ENCODE measurements at regions not wholly inside any gene's neighbourhood (a gene's known extent, or its start where the extent isn't known, plus 50 kb on each side); places are given as distances from the start of the nearest gene placed in this dataset.

- H3K4me1 ChIP-seq (ENCODE audit: insufficient read depth, poor library complexity, severe bottlenecking) = no peaks in the 10 kb centered on the region
- no peak overlapping the region for H3K4me3 ChIP-seq (ENCODE audit: severe bottlenecking)
- DNase-seq (ENCODE audit: low spot score) = no peak
- TF ChIP-seq CTCF (IDR thresholded peaks at IDR 0.05; ENCODE audit: poor library complexity, severe bottlenecking) = no peak
- ATAC-seq (ENCODE audit: low read depth) = no peak
- no peaks in the 10 kb centered on the region for H3K27me3 ChIP-seq (ENCODE audit: insufficient read depth, poor library complexity, severe bottlenecking)
- no peaks in the 10 kb centered on the region for H3K9me3 ChIP-seq (ENCODE audit: severe bottlenecking)
- H3K27ac ChIP-seq (ENCODE audit: poor library complexity, severe bottlenecking) = no peak overlapping the region
- H3K36me3 ChIP-seq (ENCODE audit: low read depth) = no peaks in the 10 kb centered on the region
Measured at GRCh38 chr1:214838351-214838750, 235.4 kb downstream of the CENPF start.

GRCh38 chr1:214840356-214840755, 237.4 kb downstream of the CENPF start:
- ATAC-seq (ENCODE audit: low read depth) = no peak

GRCh38 chr1:214842856-214843255, 239.7 kb upstream of the KCNK2 start:
- H3K36me3 ChIP-seq (ENCODE audit: low read depth) = no peaks in the 10 kb centered on the region
- TF ChIP-seq CTCF (IDR thresholded peaks at IDR 0.05; ENCODE audit: poor library complexity, severe bottlenecking) = no peak
- DNase-seq (ENCODE audit: low spot score) (no peak), ATAC-seq (ENCODE audit: low read depth) (no peak)
- no peaks in the 10 kb centered on the region for H3K4me1 ChIP-seq (ENCODE audit: insufficient read depth, poor library complexity, severe bottlenecking)
- H3K4me3 ChIP-seq (ENCODE audit: severe bottlenecking) = no peak overlapping the region
- H3K27me3 ChIP-seq (ENCODE audit: insufficient read depth, poor library complexity, severe bottlenecking) = no peaks in the 10 kb centered on the region
- H3K27ac ChIP-seq (ENCODE audit: poor library complexity, severe bottlenecking) = no peak overlapping the region
- H3K9me3 ChIP-seq (ENCODE audit: severe bottlenecking) = no peaks in the 10 kb centered on the region

More at GRCh38 chr1:214840356-214840755, 237.4 kb downstream of the CENPF start:
- no peak overlapping the region for H3K27ac ChIP-seq (ENCODE audit: poor library complexity, severe bottlenecking)
- no peaks in the 10 kb centered on the region for H3K36me3 ChIP-seq (ENCODE audit: low read depth)
- no peak for TF ChIP-seq CTCF (IDR thresholded peaks at IDR 0.05; ENCODE audit: poor library complexity, severe bottlenecking)
- DNase-seq (ENCODE audit: low spot score) = no peak
- H3K4me3 ChIP-seq (ENCODE audit: severe bottlenecking) = no peak overlapping the region
- H3K27me3 ChIP-seq (ENCODE audit: insufficient read depth, poor library complexity, severe bottlenecking) = no peaks in the 10 kb centered on the region
- H3K9me3 ChIP-seq (ENCODE audit: severe bottlenecking) = no peaks in the 10 kb centered on the region
- no peaks in the 10 kb centered on the region for H3K4me1 ChIP-seq (ENCODE audit: insufficient read depth, poor library complexity, severe bottlenecking)

- TF ChIP-seq CTCF (IDR thresholded peaks at IDR 0.05; ENCODE audit: poor library complexity, severe bottlenecking) = no peak
- Histone ChIP-seq H3K27ac (ENCODE audit: poor library complexity, severe bottlenecking) (no peak overlapping the region), H3K27me3 (ENCODE audit: insufficient read depth, poor library complexity, severe bottlenecking) (no peaks in the 10 kb centered on the region), H3K4me1 (ENCODE audit: insufficient read depth, poor library complexity, severe bottlenecking) (no peaks in the 10 kb centered on the region), H3K9me3 (ENCODE audit: severe bottlenecking) (no peaks in the 10 kb centered on the region), H3K36me3 (ENCODE audit: low read depth) (no peaks in the 10 kb centered on the region), H3K4me3 (ENCODE audit: severe bottlenecking) (no peak overlapping the region)
- DNase-seq (ENCODE audit: low spot score) = no peak
- ATAC-seq (ENCODE audit: low read depth) = no peak
Measured at GRCh38 chr1:214843281-214843680, 239.3 kb upstream of the KCNK2 start.

GRCh38 chr1:214844319-214844718, 238.2 kb upstream of the KCNK2 start:
- no peak for TF ChIP-seq CTCF (IDR thresholded peaks at IDR 0.05; ENCODE audit: poor library complexity, severe bottlenecking)
- no peak for DNase-seq (ENCODE audit: low spot score)
- no peak for ATAC-seq (ENCODE audit: low read depth)
- Histone ChIP-seq H3K9me3 (ENCODE audit: severe bottlenecking) (no peaks in the 10 kb centered on the region), H3K4me1 (ENCODE audit: insufficient read depth, poor library complexity, severe bottlenecking) (no peaks in the 10 kb centered on the region), H3K27ac (ENCODE audit: poor library complexity, severe bottlenecking) (no peak overlapping the region), H3K36me3 (ENCODE audit: low read depth) (no peaks in the 10 kb centered on the region), H3K4me3 (ENCODE audit: severe bottlenecking) (no peak overlapping the region), H3K27me3 (ENCODE audit: insufficient read depth, poor library complexity, severe bottlenecking) (no peaks in the 10 kb centered on the region)

All from RWPE2 (cell line).